Neural cell (in vitro differentiated cells): ENCODE measurements at regions not wholly inside any gene's neighbourhood (a gene's known extent, or its start where the extent isn't known, plus 50 kb on each side); places are given as distances from the start of the nearest gene placed in this dataset.

Experiments
- H2AFZ ChIP-seq: fragments of 200-600, 300-800 bp; sonication (generic), shearing (Covaris generic); 2 replicates; pipeline ENCODE4 v1.6.0; 2014; ENCODE audit warnings: low read depth, mild to moderate bottlenecking, antibody characterized with exemption, low read length, moderate library complexity
- H3F3A ChIP-seq: fragments of 200-600 bp; shearing (Covaris generic); 2 replicates; pipeline ENCODE4 v1.6.1; 2016; ENCODE audit warnings: mild to moderate bottlenecking, moderate library complexity, mixed read lengths, antibody characterized with exemption, low read length; ENCODE audit not compliant: insufficient read depth, poor library complexity, severe bottlenecking
- H3K27ac ChIP-seq: fragments of 200-600, 300-800 bp; sonication (generic), shearing (Covaris generic); 2 replicates; pipeline ENCODE4 v1.5.1; 2014; ENCODE audit warnings: mild to moderate bottlenecking, low read length, moderate library complexity
- H3K27me3 ChIP-seq: fragments of 300-800, 200-600 bp; sonication (generic), shearing (Covaris generic); 2 replicates; pipeline ENCODE4 v1.6.0; 2014; ENCODE audit warnings: mild to moderate bottlenecking, low read depth, low read length, moderate library complexity; ENCODE audit not compliant: insufficient read depth
- H3K36me3 ChIP-seq: fragments of 300-800, 200-600 bp; sonication (generic), shearing (Covaris generic); 2 replicates; pipeline ENCODE4 v1.5.1; 2014; ENCODE audit warnings: mild to moderate bottlenecking, antibody characterized with exemption, low read length, moderate library complexity; ENCODE audit not compliant: insufficient read depth
- H3K4me2 ChIP-seq: fragments of 300-800, 200-600 bp; sonication (generic), shearing (Covaris generic); 2 replicates; pipeline ENCODE4 v1.6.0; 2014; ENCODE audit warnings: mild to moderate bottlenecking, low read length
- H3K4me3 ChIP-seq: fragments of 300-800, 200-600 bp; sonication (generic), shearing (Covaris generic); 2 replicates; pipeline ENCODE4 v1.5.1; 2014; ENCODE audit warnings: mild to moderate bottlenecking, low read length, moderate library complexity
- H3K79me2 ChIP-seq: fragments of 200-600 bp; shearing (Covaris generic); replicated peaks from 2 replicates; pipeline ENCODE4 v1.6.0; 2014; ENCODE audit warnings: mild to moderate bottlenecking, low read length, moderate library complexity; ENCODE audit not compliant: insufficient read depth
- H3K9ac ChIP-seq: fragments of 300-800, 200-600 bp; sonication (generic), shearing (Covaris generic); 2 replicates; pipeline ENCODE4 v1.6.1; 2016; ENCODE audit warnings: mild to moderate bottlenecking, low read length, mixed read lengths
- H3K9me2 ChIP-seq: fragments of 200-600 bp; shearing (Covaris generic); 2 replicates; pipeline ENCODE4 v1.6.1; 2016; ENCODE audit warnings: mild to moderate bottlenecking, low read length, mixed read lengths; ENCODE audit not compliant: insufficient read depth
- H3K9me3 ChIP-seq: fragments of 200-600, 300-800 bp; sonication (generic), shearing (Covaris generic); 2 replicates; pipeline ENCODE4 v1.6.1; 2016; ENCODE audit warnings: mild to moderate bottlenecking, mixed run types, low read length, moderate library complexity, mixed read lengths
- H4K20me1 ChIP-seq: fragments of 200-600 bp; shearing (Covaris generic); 2 replicates; pipeline ENCODE4 v1.6.1; 2016; ENCODE audit warnings: mild to moderate bottlenecking, mixed run types; ENCODE audit not compliant: insufficient read depth
- CTCF ChIP-seq: fragments of 450-650 bp; IDR thresholded peaks from 2 replicates; pipeline ENCODE4 v1.5.1; 2014; ENCODE audit warnings: antibody characterized with exemption, mild to moderate bottlenecking, moderate library complexity; ENCODE audit not compliant: poor library complexity, severe bottlenecking
- EP300 ChIP-seq: fragments of 450-650 bp; conservative IDR thresholded peaks from 2 replicates; pipeline ENCODE4 v1.6.1; 2014; ENCODE audit warnings: antibody characterized with exemption, mild to moderate bottlenecking, moderate library complexity; ENCODE audit not compliant: poor library complexity, severe bottlenecking
- EZH2 ChIP-seq: fragments of 200-600, 300-800 bp; shearing (Covaris generic), sonication (generic); IDR thresholded peaks from 2 replicates; pipeline ENCODE4 v1.6.1; 2014; ENCODE audit warnings: antibody characterized with exemption, low read length, borderline replicate concordance, mild to moderate bottlenecking; ENCODE audit not compliant: insufficient read depth, poor library complexity, severe bottlenecking
- MXI1 ChIP-seq: fragments of 450-650 bp; conservative IDR thresholded peaks from 2 replicates; pipeline ENCODE4 v1.6.1; 2014; ENCODE audit warnings: antibody characterized with exemption, mild to moderate bottlenecking; ENCODE audit not compliant: poor library complexity, severe bottlenecking
- POLR2AphosphoS5 ChIP-seq: IDR thresholded peaks from 2 replicates; pipeline ENCODE4 v1.6.1; 2012
- RAD21 ChIP-seq: fragments of 450-650 bp; conservative IDR thresholded peaks from 2 replicates; pipeline ENCODE4 v1.6.1; 2014; ENCODE audit warnings: antibody characterized with exemption, mild to moderate bottlenecking, moderate library complexity
- SMC3 ChIP-seq: fragments of 450-650 bp; conservative IDR thresholded peaks from 2 replicates; pipeline ENCODE4 v1.6.1; 2014; ENCODE audit warnings: antibody characterized with exemption, mild to moderate bottlenecking, moderate library complexity; ENCODE audit not compliant: poor library complexity
- TAF1 ChIP-seq: IDR thresholded peaks from 2 replicates; pipeline ENCODE4 v1.6.1; 2012; ENCODE audit warnings: low read depth
- TF ChIP-seq, protein P1 (sequence below): IDR thresholded peaks from 2 replicates; pipeline ENCODE4 v1.6.1; 2012; ENCODE audit warnings: borderline replicate concordance

DNA sequence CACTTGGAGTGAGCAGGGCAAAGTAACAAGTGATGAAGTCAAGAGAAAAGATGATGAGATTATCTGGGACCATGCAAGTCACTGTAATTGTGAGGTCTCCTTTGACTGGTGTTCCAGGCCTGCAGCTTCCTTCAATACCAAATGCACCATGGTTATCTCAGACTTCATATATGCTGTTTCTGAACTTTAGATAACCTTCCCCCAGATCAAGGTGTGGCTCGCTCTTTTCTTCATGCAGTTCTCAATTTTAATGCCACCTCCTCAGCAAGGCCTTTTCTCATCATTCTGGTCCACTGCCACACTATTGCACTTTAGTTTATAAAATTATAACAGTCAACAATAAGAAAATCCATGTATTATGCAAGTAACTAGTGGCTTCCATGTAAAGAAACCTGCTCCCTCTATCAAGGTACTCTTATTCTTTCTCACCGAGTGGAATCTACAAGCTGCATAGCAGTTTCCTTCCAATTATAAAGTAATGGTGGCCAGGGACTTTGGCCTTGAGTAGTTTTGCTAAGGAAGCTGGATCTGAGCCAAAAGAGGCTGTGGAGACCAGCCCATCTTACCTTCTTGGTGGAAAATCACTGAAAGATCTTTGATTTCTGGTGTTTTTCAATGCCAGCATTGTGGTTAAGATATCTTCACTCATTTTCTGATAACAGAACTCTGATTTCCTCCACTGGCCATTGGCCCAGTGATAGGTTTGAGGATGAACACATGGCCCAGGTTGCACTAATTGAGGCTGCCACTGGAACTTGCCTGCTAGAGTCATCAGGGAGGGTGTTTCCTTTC lies 113.6 kb downstream of the KCNE4 start:
- H3K9me3 ChIP-seq, result no peaks in the 10 kb centered on the region
- H4K20me1 ChIP-seq, result no peaks in the 10 kb centered on the region
- no peak overlapping the region for H3K4me2 ChIP-seq

DNA sequence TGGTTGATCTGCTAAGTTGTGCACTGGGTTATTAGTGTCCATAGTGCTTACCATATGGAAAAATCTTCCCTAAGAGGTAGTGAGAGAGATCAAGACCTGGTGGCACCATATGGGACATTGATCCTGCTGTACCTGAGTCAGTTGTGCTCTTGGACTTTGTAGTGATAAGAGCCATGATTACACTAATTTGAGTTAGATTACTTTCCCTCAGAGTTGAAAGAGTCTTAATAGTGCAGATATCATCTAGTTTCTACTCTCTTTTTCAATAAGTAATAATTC lies 114.2 kb downstream of the KCNE4 start:
- no peaks in the 10 kb centered on the region for H3K9me2 ChIP-seq
- H4K20me1 ChIP-seq, result no peaks in the 10 kb centered on the region
- H3K4me2 ChIP-seq, result no peak overlapping the region
- H3K27ac ChIP-seq, result no peak overlapping the region
- no peaks in the 10 kb centered on the region for H3K36me3 ChIP-seq
- no peaks in the 10 kb centered on the region for H3K79me2 ChIP-seq
- H3K9me3 ChIP-seq, result no peaks in the 10 kb centered on the region
- H3K9ac ChIP-seq, result no peak overlapping the region
- no peak overlapping the region for H3K4me3 ChIP-seq
- H2AFZ ChIP-seq, result no peak overlapping the region
- H3K27me3 ChIP-seq, result no peaks in the 10 kb centered on the region
- no peaks in the 10 kb centered on the region for H3F3A ChIP-seq
- no peak for TF ChIP-seq POLR2AphosphoS5
- no peak for TF ChIP-seq RAD21
- TF ChIP-seq, protein P1, sequence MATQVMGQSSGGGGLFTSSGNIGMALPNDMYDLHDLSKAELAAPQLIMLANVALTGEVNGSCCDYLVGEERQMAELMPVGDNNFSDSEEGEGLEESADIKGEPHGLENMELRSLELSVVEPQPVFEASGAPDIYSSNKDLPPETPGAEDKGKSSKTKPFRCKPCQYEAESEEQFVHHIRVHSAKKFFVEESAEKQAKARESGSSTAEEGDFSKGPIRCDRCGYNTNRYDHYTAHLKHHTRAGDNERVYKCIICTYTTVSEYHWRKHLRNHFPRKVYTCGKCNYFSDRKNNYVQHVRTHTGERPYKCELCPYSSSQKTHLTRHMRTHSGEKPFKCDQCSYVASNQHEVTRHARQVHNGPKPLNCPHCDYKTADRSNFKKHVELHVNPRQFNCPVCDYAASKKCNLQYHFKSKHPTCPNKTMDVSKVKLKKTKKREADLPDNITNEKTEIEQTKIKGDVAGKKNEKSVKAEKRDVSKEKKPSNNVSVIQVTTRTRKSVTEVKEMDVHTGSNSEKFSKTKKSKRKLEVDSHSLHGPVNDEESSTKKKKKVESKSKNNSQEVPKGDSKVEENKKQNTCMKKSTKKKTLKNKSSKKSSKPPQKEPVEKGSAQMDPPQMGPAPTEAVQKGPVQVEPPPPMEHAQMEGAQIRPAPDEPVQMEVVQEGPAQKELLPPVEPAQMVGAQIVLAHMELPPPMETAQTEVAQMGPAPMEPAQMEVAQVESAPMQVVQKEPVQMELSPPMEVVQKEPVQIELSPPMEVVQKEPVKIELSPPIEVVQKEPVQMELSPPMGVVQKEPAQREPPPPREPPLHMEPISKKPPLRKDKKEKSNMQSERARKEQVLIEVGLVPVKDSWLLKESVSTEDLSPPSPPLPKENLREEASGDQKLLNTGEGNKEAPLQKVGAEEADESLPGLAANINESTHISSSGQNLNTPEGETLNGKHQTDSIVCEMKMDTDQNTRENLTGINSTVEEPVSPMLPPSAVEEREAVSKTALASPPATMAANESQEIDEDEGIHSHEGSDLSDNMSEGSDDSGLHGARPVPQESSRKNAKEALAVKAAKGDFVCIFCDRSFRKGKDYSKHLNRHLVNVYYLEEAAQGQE, result no peak
- TF ChIP-seq EP300, result no peak
- TF ChIP-seq SMC3, result no peak
- TF ChIP-seq TAF1, result no peak
- no peak for TF ChIP-seq EZH2
- TF ChIP-seq MXI1, result no peak

More for the DNA sequence above, 113.6 kb downstream of the KCNE4 start:
- H2AFZ ChIP-seq, result no peak overlapping the region
- no peaks in the 10 kb centered on the region for H3F3A ChIP-seq
- no peak for TF ChIP-seq TAF1
- TF ChIP-seq, protein P1, result no peak
- no peak for TF ChIP-seq SMC3
- no peak for TF ChIP-seq CTCF
- TF ChIP-seq EZH2, result no peak
- no peak for TF ChIP-seq EP300
- TF ChIP-seq POLR2AphosphoS5, result no peak
- TF ChIP-seq RAD21, result no peak
- no peak for TF ChIP-seq MXI1
- no peak overlapping the region for H3K4me3 ChIP-seq
- no peak overlapping the region for H3K27ac ChIP-seq
- no peaks in the 10 kb centered on the region for H3K79me2 ChIP-seq
- no peak overlapping the region for H3K9ac ChIP-seq
- no peaks in the 10 kb centered on the region for H3K36me3 ChIP-seq
- no peaks in the 10 kb centered on the region for H3K9me2 ChIP-seq
- no peaks in the 10 kb centered on the region for H3K27me3 ChIP-seq
